ENCODE measurements at regions not wholly inside any gene's neighbourhood (a gene's known extent, or its start where the extent isn't known, plus 50 kb on each side); places are given as distances from the start of the nearest gene placed in this dataset.
"Not testable (repeated sequence)": the region's sequence is repeated elsewhere in the genome, so short reads cannot be mapped to it uniquely, and the experiment has no call there.

- no peak for DNase-seq
Measured at GRCh38 chr5:13640270-13640669, 304.2 kb downstream of the DNAH5 start.

- DNase-seq = no peak
Measured at GRCh38 chr5:13632676-13633075, 311.8 kb downstream of the DNAH5 start.

GRCh38 chr5:13629218-13629617 is 315.3 kb downstream of the DNAH5 start:
- DNase-seq = no peak

GRCh38 chr5:13627673-13628454 is 316.6 kb downstream of the DNAH5 start:
- DNase-seq = no peak

GRCh38 chr5:13625616-13626198 is 318.8 kb downstream of the DNAH5 start:
- DNase-seq = no peak

- no peak for DNase-seq
Measured at GRCh38 chr5:13624283-13625074, 320.0 kb downstream of the DNAH5 start.

GRCh38 chr5:13613621-13614020 is 330.9 kb downstream of the DNAH5 start:
- no peak for DNase-seq

GRCh38 chr5:13611604-13612003 is 332.9 kb downstream of the DNAH5 start:
- DNase-seq = no peak

GRCh38 chr5:13609504-13609903 is 335.0 kb downstream of the DNAH5 start:
- DNase-seq = no peak

GRCh38 chr5:13606051-13606450 is 338.4 kb downstream of the DNAH5 start:
- no peak for DNase-seq

- no peak for DNase-seq
Measured at GRCh38 chr5:13601112-13601511, 343.4 kb downstream of the DNAH5 start.

- DNase-seq = no peak
Measured at GRCh38 chr5:13595978-13596377, 348.5 kb downstream of the DNAH5 start.

GRCh38 chr5:13591621-13592020 is 352.9 kb downstream of the DNAH5 start:
- DNase-seq = no peak

GRCh38 chr5:13585324-13585723 is 359.2 kb downstream of the DNAH5 start:
- no peak for DNase-seq

- DNase-seq = no peak
Measured at GRCh38 chr5:13581914-13582313, 362.6 kb downstream of the DNAH5 start.

GRCh38 chr5:13581132-13581531 is 363.4 kb downstream of the DNAH5 start:
- DNase-seq = no peak

- DNase-seq = no peak
Measured at GRCh38 chr5:13580058-13580457, 364.4 kb downstream of the DNAH5 start.

GRCh38 chr5:13579091-13579490 is 365.4 kb downstream of the DNAH5 start:
- not testable (repeated sequence) for DNase-seq

- DNase-seq = not testable (repeated sequence)
Measured at GRCh38 chr5:13578311-13579039, 366.0 kb downstream of the DNAH5 start.

GRCh38 chr5:13574574-13574973 is 369.9 kb downstream of the DNAH5 start:
- DNase-seq = no peak

GRCh38 chr5:13572163-13572562 is 372.3 kb downstream of the DNAH5 start:
- DNase-seq = no peak

GRCh38 chr5:13569090-13569715 is 375.3 kb downstream of the DNAH5 start:
- no peak for DNase-seq

- DNase-seq = no peak
Measured at GRCh38 chr5:13567819-13568218, 376.7 kb downstream of the DNAH5 start.
